ENCODE measurements at regions not wholly inside any gene's neighbourhood (a gene's known extent, or its start where the extent isn't known, plus 50 kb on each side); places are given as distances from the start of the nearest gene placed in this dataset.

- TF ChIP-seq ZNF462 (CRISPR knock-in tag; IDR thresholded peaks at IDR 0.05) (no peak), NANOG (IDR thresholded peaks at IDR 0.05; ENCODE audit: borderline replicate concordance) (no peak), STAT1 (IDR thresholded peaks at IDR 0.05; ENCODE audit: unreplicated experiment) (no peak), CTCF (conservative IDR thresholded peaks at IDR 0.05; ENCODE audit: low read depth in 2 of 2) (no peak), POLR2AphosphoS5 (IDR thresholded peaks at IDR 0.05; ENCODE audit: low read depth) (no peak), REST (IDR thresholded peaks at IDR 0.05; ENCODE audit: unreplicated experiment) (no peak), JUNB (IDR thresholded peaks at IDR 0.05; ENCODE audit: unreplicated experiment) (no peak), ZNF331 (CRISPR knock-in tag; IDR thresholded peaks at IDR 0.05; ENCODE audit: low read depth) (no peak), EZH2phosphoT487 (IDR thresholded peaks at IDR 0.05; ENCODE audit: unreplicated experiment) (no peak), EZH2 (IDR thresholded peaks at IDR 0.05; ENCODE audit: low read depth, unreplicated experiment) (no peak), ETS1 (IDR thresholded peaks at IDR 0.05) (no peak)
Observed at GRCh38 chr11:127270851-127271250, 270.3 kb upstream of the KIRREL3 start (continued).

All from GM23338 (cell line).